HG02588 (cell line): ENCODE measurements at regions not wholly inside any gene's neighbourhood (a gene's known extent, or its start where the extent isn't known, plus 50 kb on each side); places are given as distances from the start of the nearest gene placed in this dataset.

Source experiments
- ATAC-seq: cut with Tn5 transposase; IDR thresholded peaks from one replicate; pipeline ENCODE4 v1.9.1; 2021; ENCODE audit warnings: mild to moderate bottlenecking, moderate library complexity; ENCODE audit not compliant: unreplicated experiment

GRCh38 chr3:43932921-43933320, 242.2 kb downstream of the ABHD5 start:
- no peak for ATAC-seq

GRCh38 chr3:43948013-43948412, 257.3 kb downstream of the ABHD5 start:
- ATAC-seq = no peak

- peak; percentile 72 for ATAC-seq
Measured at GRCh38 chr3:43949594-43949993, 258.9 kb downstream of the ABHD5 start.

GRCh38 chr3:43950775-43951174, 260.0 kb downstream of the ABHD5 start:
- ATAC-seq = no peak

- no peak for ATAC-seq
Measured at GRCh38 chr3:43951813-43952212, 261.1 kb downstream of the ABHD5 start.

- ATAC-seq = no peak
Measured at GRCh38 chr3:43953380-43953779, 262.6 kb downstream of the ABHD5 start.

- ATAC-seq = no peak
Measured at GRCh38 chr3:43953814-43954692, 263.3 kb downstream of the ABHD5 start.

GRCh38 chr3:43956945-43957344, 266.2 kb downstream of the ABHD5 start:
- ATAC-seq = no peak

- no peak for ATAC-seq
Measured at GRCh38 chr3:43957553-43957952, 266.8 kb downstream of the ABHD5 start.

GRCh38 chr3:43958005-43958770, 267.4 kb downstream of the ABHD5 start:
- no peak for ATAC-seq

GRCh38 chr3:43958973-43959372, 268.2 kb downstream of the ABHD5 start:
- no peak for ATAC-seq

- ATAC-seq = no peak
Measured at GRCh38 chr3:43959498-43960447, 269.0 kb downstream of the ABHD5 start.

- no peak for ATAC-seq
Measured at GRCh38 chr3:43960448-43960840, 269.7 kb downstream of the ABHD5 start.

- ATAC-seq = no peak
Measured at GRCh38 chr3:43962043-43962442, 271.3 kb downstream of the ABHD5 start.

- no peak for ATAC-seq
Measured at GRCh38 chr3:43963208-43963607, 272.5 kb downstream of the ABHD5 start.

GRCh38 chr3:43964640-43965039, 273.9 kb downstream of the ABHD5 start:
- ATAC-seq = no peak

GRCh38 chr3:43965656-43966055, 274.9 kb downstream of the ABHD5 start:
- no peak for ATAC-seq

- ATAC-seq = no peak
Measured at GRCh38 chr3:43966126-43966525, 275.4 kb downstream of the ABHD5 start.

GRCh38 chr3:43966530-43966929, 275.2 kb upstream of the TOPAZ1 start:
- no peak for ATAC-seq

GRCh38 chr3:43968465-43968864, 273.2 kb upstream of the TOPAZ1 start:
- ATAC-seq = no peak

GRCh38 chr3:43969944-43970343, 271.7 kb upstream of the TOPAZ1 start:
- ATAC-seq = no peak
